ENCODE measurements at regions not wholly inside any gene's neighbourhood (a gene's known extent, or its start where the extent isn't known, plus 50 kb on each side); places are given as distances from the start of the nearest gene placed in this dataset.

GRCh38 chr22:26095256-26095956, 73.9 kb upstream of the SEZ6L start:
- POLR2A ChIA-PET, result no interaction called here
- Mint-ChIP-seq H3K4me3 (no peak overlapping the region), H3K4me1 (no peaks in the 10 kb centered on the region), H3K9me3 (ENCODE audit: insufficient read depth) (no peaks in the 10 kb centered on the region), H3K27ac (no peak overlapping the region), H3K27me3 (peaks cover 36% of the 10 kb centered on the region)
- Histone ChIP-seq H4K20me1 (ENCODE audit: control insufficient read depth, insufficient read depth, low read length, poor library complexity, severe bottlenecking) (no peaks in the 10 kb centered on the region), H3K4me2 (replicated peaks; ENCODE audit: low read depth, low read length, poor library complexity, severe bottlenecking) (no peak overlapping the region), H3K27me3 (replicated peaks in 1 of 4; ENCODE audit: control extremely low read depth in 1 of 4, control insufficient read depth in 3 of 4, insufficient read depth in 4 of 4, low read length in 3 of 4) (peaks cover 0 to 2% (median 0%) of the 10 kb centered on the region in 4 experiments), H3K9ac (ENCODE audit: low read length) (no peak overlapping the region), H3K9me3 (ENCODE audit: control extremely low read depth in 1 of 3, control insufficient read depth in 2 of 3, insufficient read depth in 1 of 3, low read length in 2 of 3) (no peaks in the 10 kb centered on the region), H3K36me3 (replicated peaks in 1 of 2; ENCODE audit: control extremely low read depth in 1 of 2, control insufficient read depth in 1 of 2, extremely low read depth in 1 of 2, insufficient read depth in 2 of 2, low read length in 1 of 2) (no peaks in the 10 kb centered on the region), H3K79me2 (ENCODE audit: control insufficient read depth, insufficient read depth, low read length) (no peaks in the 10 kb centered on the region), H2AFZ (ENCODE audit: insufficient read depth, low read depth, low read length, poor library complexity, severe bottlenecking) (no peak overlapping the region), H3K27ac (ENCODE audit: low read length in 2 of 2) (no peak overlapping the region), H3K4me1 (ENCODE audit: control insufficient read depth in 2 of 2, insufficient read depth in 2 of 2, low read length in 2 of 2) (no peaks in the 10 kb centered on the region), H3K4me3 (ENCODE audit: control extremely low read depth in 1 of 5, extremely low read depth in 1 of 5, insufficient read depth in 1 of 5, low read depth in 2 of 5, low read length in 4 of 5) (no peak overlapping the region)
- CTCF ChIA-PET, result no interaction called here
- no peak for ATAC-seq (ENCODE audit: low read depth)
- 36% methylated on average over 4 of the region's 8 CpGs for WGBS (ENCODE audit: insufficient coverage)
- no peak for DNase-seq
- intact Hi-C loops (cut with micrococcal nuclease), result no loop called here
- TF ChIP-seq EZH2 (IDR thresholded peaks at IDR 0.05; ENCODE audit: borderline replicate concordance, insufficient read depth, low read depth, low read length, poor library complexity, severe bottlenecking) (no peak), CTCF (IDR thresholded peaks at IDR 0.05) (no peak)

GRCh38 chr22:26097411-26097810, 71.9 kb upstream of the SEZ6L start:
- TF ChIP-seq EZH2 (IDR thresholded peaks at IDR 0.05; ENCODE audit: borderline replicate concordance, insufficient read depth, low read depth, low read length, poor library complexity, severe bottlenecking) (no peak), CTCF (IDR thresholded peaks at IDR 0.05) (no peak)
- H3K4me3 ChIP-seq (ENCODE audit: control extremely low read depth in 1 of 5, extremely low read depth in 1 of 5, insufficient read depth in 1 of 5, low read depth in 2 of 5, low read length in 4 of 5), result no peak overlapping the region
- H3K27ac ChIP-seq (ENCODE audit: low read length in 2 of 2), result no peak overlapping the region
- Mint-ChIP-seq H3K27me3 (peaks cover 31% of the 10 kb centered on the region), H3K27ac (no peak overlapping the region), H3K4me3 (no peak overlapping the region), H3K9me3 (ENCODE audit: insufficient read depth) (no peaks in the 10 kb centered on the region), H3K4me1 (no peaks in the 10 kb centered on the region)
- no peak overlapping the region for H3K9ac ChIP-seq (ENCODE audit: low read length)
- no CpG with 5 or more reads among the region's 1 CpG for WGBS (ENCODE audit: insufficient coverage)
- ATAC-seq (ENCODE audit: low read depth) (no peak), DNase-seq (no peak)
- H4K20me1 ChIP-seq (ENCODE audit: control insufficient read depth, insufficient read depth, low read length, poor library complexity, severe bottlenecking), result no peaks in the 10 kb centered on the region
- no peaks in the 10 kb centered on the region for H3K36me3 ChIP-seq (replicated peaks in 1 of 2; ENCODE audit: control extremely low read depth in 1 of 2, control insufficient read depth in 1 of 2, extremely low read depth in 1 of 2, insufficient read depth in 2 of 2, low read length in 1 of 2)
- no peaks in the 10 kb centered on the region for H3K79me2 ChIP-seq (ENCODE audit: control insufficient read depth, insufficient read depth, low read length)
- no peaks in the 10 kb centered on the region for H3K4me1 ChIP-seq (ENCODE audit: control insufficient read depth in 2 of 2, insufficient read depth in 2 of 2, low read length in 2 of 2)
- H3K4me2 ChIP-seq (replicated peaks; ENCODE audit: low read depth, low read length, poor library complexity, severe bottlenecking), result no peak overlapping the region
- ChIA-PET CTCF (no interaction called here), POLR2A (no interaction called here)
- intact Hi-C loops (cut with micrococcal nuclease), result no loop called here
- H2AFZ ChIP-seq (ENCODE audit: insufficient read depth, low read depth, low read length, poor library complexity, severe bottlenecking), result no peak overlapping the region
- H3K9me3 ChIP-seq (ENCODE audit: control extremely low read depth in 1 of 3, control insufficient read depth in 2 of 3, insufficient read depth in 1 of 3, low read length in 2 of 3), result no peaks in the 10 kb centered on the region
- H3K27me3 ChIP-seq (replicated peaks in 1 of 4; ENCODE audit: control extremely low read depth in 1 of 4, control insufficient read depth in 3 of 4, insufficient read depth in 4 of 4, low read length in 3 of 4), result no peaks in the 10 kb centered on the region

All from B cell (primary cell).